Choroid plexus epithelial cell (primary cell): ENCODE measurements at regions not wholly inside any gene's neighbourhood (a gene's known extent, or its start where the extent isn't known, plus 50 kb on each side); places are given as distances from the start of the nearest gene placed in this dataset.

ENCODE experiments used
- DNase-seq: peaks from one replicate; pipeline ENCODE4 v3.0.0-alpha.2; 2010; ENCODE audit warnings: low read depth
- H3K4me3 ChIP-seq: 2 replicates; pipeline ENCODE4 v1.5.1; 2011; ENCODE audit warnings: low read depth, mild to moderate bottlenecking, control low read depth, low read length, moderate library complexity
- TF ChIP-seq, protein P1 (sequence below): conservative IDR thresholded peaks from 2 replicates; pipeline ENCODE4 v1.5.1; 2011; ENCODE audit warnings: low read depth, mild to moderate bottlenecking, control low read depth, inconsistent platforms, low read length, moderate library complexity

DNA sequence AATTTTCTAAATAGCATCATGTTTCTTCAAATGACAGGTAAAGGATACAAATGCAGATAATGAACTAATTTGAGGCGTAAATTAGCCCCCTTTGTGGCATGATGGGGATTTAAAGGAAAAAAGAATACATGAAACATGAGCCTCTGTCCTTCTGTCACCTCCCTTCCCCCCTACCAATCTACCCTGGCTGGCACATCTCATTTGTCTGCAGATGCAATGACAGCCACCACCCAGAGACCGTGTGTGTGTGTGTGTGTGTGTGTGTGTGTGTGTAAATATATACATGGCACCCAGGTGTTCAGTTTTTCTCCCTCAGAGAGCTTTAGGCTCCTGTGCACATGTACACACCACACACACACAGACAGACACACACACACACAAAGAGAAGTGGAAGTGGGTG, 451.1 kb downstream of the RWDD3 start:
- H3K4me3 ChIP-seq: no peak overlapping the region
- TF ChIP-seq, protein P1, sequence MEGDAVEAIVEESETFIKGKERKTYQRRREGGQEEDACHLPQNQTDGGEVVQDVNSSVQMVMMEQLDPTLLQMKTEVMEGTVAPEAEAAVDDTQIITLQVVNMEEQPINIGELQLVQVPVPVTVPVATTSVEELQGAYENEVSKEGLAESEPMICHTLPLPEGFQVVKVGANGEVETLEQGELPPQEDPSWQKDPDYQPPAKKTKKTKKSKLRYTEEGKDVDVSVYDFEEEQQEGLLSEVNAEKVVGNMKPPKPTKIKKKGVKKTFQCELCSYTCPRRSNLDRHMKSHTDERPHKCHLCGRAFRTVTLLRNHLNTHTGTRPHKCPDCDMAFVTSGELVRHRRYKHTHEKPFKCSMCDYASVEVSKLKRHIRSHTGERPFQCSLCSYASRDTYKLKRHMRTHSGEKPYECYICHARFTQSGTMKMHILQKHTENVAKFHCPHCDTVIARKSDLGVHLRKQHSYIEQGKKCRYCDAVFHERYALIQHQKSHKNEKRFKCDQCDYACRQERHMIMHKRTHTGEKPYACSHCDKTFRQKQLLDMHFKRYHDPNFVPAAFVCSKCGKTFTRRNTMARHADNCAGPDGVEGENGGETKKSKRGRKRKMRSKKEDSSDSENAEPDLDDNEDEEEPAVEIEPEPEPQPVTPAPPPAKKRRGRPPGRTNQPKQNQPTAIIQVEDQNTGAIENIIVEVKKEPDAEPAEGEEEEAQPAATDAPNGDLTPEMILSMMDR: no peak
- no peak for DNase-seq

DNA sequence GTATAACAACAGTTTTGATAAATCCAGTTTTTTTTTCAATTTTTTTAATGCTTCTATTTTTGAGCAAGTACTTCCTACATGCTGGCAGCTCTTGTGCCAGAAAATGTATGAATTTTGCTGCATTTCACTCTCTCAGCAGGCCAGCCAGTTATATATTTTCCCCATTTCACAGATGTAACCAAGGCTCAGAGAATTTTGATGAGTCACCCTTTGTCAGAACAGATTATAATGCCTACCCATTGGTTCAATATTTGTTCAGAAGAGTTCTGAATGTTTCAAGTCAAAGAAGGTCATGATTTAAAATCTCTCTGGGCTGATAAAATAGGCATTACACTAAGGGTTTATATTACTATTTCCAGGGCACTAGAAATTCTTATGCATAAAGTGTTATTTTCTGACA, 452.2 kb downstream of the RWDD3 start:
- no peak overlapping the region for H3K4me3 ChIP-seq
- TF ChIP-seq, protein P1: no peak
- DNase-seq: no peak

DNA sequence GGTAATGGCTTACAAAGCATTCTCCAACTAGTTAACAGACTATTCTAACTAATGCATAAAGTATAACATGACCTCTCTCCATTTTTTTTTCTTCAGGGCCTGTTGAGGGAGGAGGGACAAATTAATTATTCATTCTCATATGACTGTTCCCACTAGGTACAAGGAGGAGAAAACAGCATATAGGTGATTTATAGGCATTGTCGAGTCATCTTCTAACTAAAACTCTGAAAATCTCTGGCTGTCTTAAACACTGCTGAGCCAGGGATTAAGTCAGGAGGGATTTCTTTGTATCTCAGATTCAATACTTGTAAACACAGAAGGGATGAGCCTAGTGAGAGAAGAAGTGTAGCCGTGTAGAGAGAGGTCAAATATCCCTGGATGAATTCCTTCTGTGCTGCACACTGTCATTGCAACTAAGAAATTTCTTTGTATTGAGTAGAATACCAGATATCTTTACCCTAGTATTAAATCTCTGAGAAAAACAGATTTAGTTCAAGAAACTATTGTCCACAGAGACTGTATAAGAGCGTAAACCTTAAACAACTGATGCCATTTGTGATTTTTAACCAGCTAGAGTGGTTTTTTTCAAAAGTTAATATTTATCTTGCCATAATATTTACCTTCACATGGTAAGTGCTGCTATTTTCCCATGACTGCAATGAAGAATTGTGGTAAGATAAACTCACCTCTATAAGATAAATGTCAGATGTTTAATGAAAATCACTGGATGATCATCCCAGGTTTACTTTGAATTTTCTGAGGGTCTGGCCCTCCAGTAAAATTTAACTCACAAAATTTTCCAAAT, 465.3 kb downstream of the RWDD3 start:
- no peak overlapping the region for H3K4me3 ChIP-seq
- no peak for DNase-seq
- TF ChIP-seq, protein P1: no peak

DNA sequence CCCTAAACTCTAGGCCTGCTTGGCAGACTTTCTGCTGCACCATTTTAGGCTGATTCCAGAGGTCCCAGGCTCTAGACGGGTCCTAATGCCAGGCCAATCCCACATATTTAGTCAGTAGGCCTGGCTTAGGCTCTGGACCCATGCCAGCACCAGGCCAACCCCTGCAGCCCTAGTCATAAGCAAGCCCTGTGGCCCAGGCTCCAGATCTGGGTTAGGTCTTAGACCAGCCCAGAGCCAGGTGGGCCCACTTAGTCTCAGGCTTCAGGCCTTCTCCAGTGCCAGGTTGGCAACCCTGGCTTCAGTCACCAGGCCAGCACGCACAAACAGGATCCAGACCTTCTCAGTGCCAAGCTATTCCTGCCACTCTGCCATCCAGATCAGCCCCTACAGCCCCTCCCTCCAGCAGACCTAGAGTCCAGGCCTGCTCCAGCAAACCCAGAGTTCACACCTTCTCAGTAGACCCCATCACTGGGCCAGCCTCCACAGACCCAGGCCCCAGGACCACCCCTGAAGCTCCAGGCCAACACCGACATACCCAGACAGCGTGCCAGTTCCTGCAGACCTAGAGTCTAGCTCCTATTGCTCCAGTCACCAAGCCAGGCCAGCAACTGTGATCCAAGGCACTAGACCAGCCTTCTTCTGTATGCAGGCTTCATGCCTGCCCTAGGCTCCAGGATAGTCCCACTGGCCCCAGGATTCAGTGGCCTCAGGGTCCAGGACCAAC, 467.6 kb downstream of the RWDD3 start:
- DNase-seq: no peak
- TF ChIP-seq, protein P1: no peak
- H3K4me3 ChIP-seq: no peak overlapping the region

DNA sequence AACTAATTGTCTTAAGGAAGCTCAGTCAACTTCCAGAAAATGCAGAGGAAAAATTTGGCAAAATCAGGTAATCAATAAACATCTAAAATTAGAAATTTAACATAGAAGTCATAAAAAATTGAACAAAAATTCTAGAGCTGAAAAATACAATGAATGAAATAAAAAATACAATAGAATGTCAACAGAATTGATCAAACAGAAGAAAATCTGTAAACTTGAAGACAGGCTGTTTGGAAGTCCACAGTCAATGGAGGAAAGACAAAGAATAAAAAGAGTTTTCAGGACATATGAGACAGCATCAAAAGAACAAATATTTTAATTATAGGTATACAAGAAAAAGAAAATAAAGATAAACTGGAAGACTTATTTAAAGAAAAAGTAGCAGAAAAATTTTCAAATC, 469.0 kb downstream of the RWDD3 start:
- TF ChIP-seq, protein P1: no peak
- no peak for DNase-seq
- no peak overlapping the region for H3K4me3 ChIP-seq

DNA sequence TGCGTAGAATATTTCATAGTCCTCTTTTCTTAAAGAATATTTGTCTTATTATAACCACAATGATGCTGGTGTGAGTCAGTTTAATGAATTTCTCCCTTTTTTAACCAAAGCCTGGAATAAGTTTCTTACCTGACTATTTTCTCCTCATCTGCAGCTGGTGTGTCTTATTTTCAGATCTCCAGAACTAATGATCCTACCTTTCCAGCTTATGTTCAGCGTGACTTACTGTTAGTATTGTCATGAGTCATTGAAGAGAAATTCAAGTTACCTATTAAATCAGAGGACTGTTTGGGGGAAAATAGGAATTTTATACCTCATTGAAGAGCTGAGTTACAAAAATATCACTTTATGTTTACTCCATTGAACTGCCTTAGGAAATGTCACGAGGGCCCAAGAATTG, 482.1 kb downstream of the RWDD3 start:
- TF ChIP-seq, protein P1: no peak
- no peak for DNase-seq
- no peak overlapping the region for H3K4me3 ChIP-seq

DNA sequence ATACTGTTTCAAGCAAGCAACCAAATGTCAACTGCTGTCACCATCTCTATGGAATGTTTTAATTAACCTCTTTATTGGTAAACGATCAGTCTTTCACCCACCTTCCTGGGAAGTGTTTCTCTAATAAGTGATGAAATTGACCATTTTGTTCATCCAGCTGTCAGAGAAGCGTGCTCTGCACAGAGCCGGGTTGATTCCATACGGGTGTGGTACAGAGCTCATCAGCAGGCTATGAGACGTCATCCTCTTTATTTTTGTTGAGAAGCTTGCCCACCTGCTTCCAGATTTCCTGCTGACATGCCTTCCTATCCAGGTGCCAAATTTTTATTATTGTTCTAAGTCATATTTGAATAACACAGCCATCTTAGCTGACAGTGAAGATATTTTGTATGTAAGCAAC, 482.5 kb downstream of the RWDD3 start:
- TF ChIP-seq, protein P1: no peak
- no peak for DNase-seq
- H3K4me3 ChIP-seq: no peak overlapping the region
